SK-N-MC (cell line): ENCODE measurements at regions not wholly inside any gene's neighbourhood (a gene's known extent, or its start where the extent isn't known, plus 50 kb on each side); places are given as distances from the start of the nearest gene placed in this dataset.

Experiments used
- EZH2 ChIP-seq: fragments of 200-600 bp; sonication (generic); IDR thresholded peaks from one replicate; pipeline ENCODE4 v1.6.1; 2017; ENCODE audit warnings: antibody characterized with exemption
- POLR2AphosphoS5 ChIP-seq: IDR thresholded peaks from 2 replicates; pipeline ENCODE4 v1.6.1; 2012; ENCODE audit warnings: mild to moderate bottlenecking, low read depth, low read length, borderline replicate concordance

DNA sequence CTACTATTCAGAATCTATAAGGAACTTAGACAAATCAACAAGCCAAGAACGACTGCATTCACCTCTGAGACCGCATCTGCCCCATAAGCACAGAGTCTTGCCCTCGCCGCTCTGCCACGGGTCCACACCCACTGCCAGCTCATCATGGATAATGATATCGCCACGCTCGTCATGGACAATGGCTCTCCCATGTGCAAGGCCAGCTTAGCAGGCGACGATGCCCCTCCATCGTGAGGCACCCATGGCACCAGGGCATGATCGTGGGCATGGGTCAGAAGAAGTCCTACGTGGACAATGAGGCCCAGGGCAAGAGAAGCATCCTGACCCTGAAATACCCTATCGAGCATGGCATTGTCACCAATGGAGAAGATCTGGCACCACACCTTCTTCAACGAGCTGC, 92.1 kb upstream of the FXR1 start:
- TF ChIP-seq EZH2: no peak
- no peak for TF ChIP-seq POLR2AphosphoS5
